Body of pancreas (tissue), 4 donors: ENCODE measurements at regions not wholly inside any gene's neighbourhood (a gene's known extent, or its start where the extent isn't known, plus 50 kb on each side); places are given as distances from the start of the nearest gene placed in this dataset.

Source experiments
- ATAC-seq: fragments of 150-250 bp; one replicate; pipeline ENCODE4 v1.9.1; 2016
- DNase-seq, 4 donors: peaks; one replicate each; pipeline ENCODE4 v3.0.0-alpha.2; 2019
- H3K27ac ChIP-seq, 4 donors: fragments of 200-600 bp; sonication (generic); 1 replicate in 3 of 4; 2 replicates in 1 of 4; pipeline versions ENCODE4 v1.5.1 to v1.6.1; 2016 to 2019; ENCODE audit warnings: mild to moderate bottlenecking in 1 of 4, mixed read lengths in 1 of 4, moderate library complexity in 1 of 4
- H3K27me3 ChIP-seq, 2 donors: fragments of 200-600 bp; sonication (generic); one replicate each; pipeline ENCODE4 v1.6.0; 2016; ENCODE audit warnings: mild to moderate bottlenecking in 1 of 2
- H3K36me3 ChIP-seq, 2 donors: fragments of 200-600 bp; sonication (generic); replicated peaks in 1 of 2; 2 replicates each; pipeline ENCODE4 v1.5.1; 2016; ENCODE audit warnings: low read depth in 2 of 2; ENCODE audit not compliant: insufficient read depth in 1 of 2
- H3K4me1 ChIP-seq: fragments of 200-600 bp; sonication (generic); one replicate; pipeline ENCODE4 v1.6.0; 2016
- H3K4me3 ChIP-seq, 2 donors: fragments of 200-600 bp; sonication (generic); 1 replicate in 1 of 2; 2 replicates in 1 of 2; pipeline ENCODE4 v1.5.1; 2016 to 2019
- H3K9me3 ChIP-seq, 3 donors: fragments of 200-600 bp; sonication (generic); 1 replicate in 2 of 3; 2 replicates in 1 of 3; pipeline ENCODE4 v1.5.1; 2016
- POLR2A ChIP-seq, 3 donors: fragments of 450-650 bp; IDR thresholded peaks; one replicate each; pipeline ENCODE4 v1.6.1; 2016; ENCODE audit warnings: antibody characterized with exemption in 3 of 3, mild to moderate bottlenecking in 2 of 3
- WGBS, 2 donors: methylation state at CpG; one replicate each; pipeline ENCODE4 v1.1.5; 2017; 5-methylcytosine and 5-hydroxymethylcytosine counted together
- intact Hi-C: fragments of 100-400 bp; cut with DNase I; formaldehyde crosslinking; loops from one replicate; pipeline ENCODE4 v1.15.1; 2023
- TF ChIP-seq, protein P1 (sequence below), 7 experiments: fragments of 450-650 bp in 4 of 7; fragments of 200-600 bp in 3 of 7; sonication (generic) in 3 of 7; IDR thresholded peaks; one replicate each; pipeline ENCODE4 v1.5.1; 2016 to 2019; ENCODE audit warnings: antibody characterized with exemption in 7 of 7

DNA sequence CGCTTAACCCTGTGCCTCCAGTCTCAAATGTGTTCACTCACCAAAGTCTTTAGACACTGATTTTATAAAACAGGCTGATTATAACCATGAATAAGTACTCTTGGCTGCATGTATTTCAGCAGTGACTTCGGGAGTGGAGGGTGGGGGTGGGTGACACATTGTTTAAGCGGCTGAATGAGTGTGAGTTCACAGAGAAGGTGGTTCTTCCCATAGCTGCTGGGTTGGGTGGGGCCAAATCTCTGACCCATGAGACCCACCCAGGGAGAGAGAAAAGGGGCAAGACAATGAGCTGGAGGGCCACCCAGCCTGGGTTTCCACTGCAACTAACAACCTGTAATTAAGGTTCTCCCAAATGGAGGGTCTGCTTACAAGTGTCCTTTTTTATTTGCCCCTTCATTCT, 96.4 kb downstream of the SYNE3 start:
- WGBS, 2 donors = 90 to 93% methylated on average over 3 of the region's 3 CpGs
- Histone ChIP-seq H3K27ac (no peak overlapping the region), H3K4me3 (no peak overlapping the region), H3K36me3 (no peaks in the 10 kb centered on the region), H3K27me3 (no peaks in the 10 kb centered on the region), H3K4me1 (no peaks in the 10 kb centered on the region), H3K9me3 (no peaks in the 10 kb centered on the region)
- no peak for ATAC-seq
- no peak for DNase-seq
- intact Hi-C loops = loop anchor here (10.0 kb wide), 1 partner anchor 315 kb away; no protein-coding TSS in a partner anchor
- TF ChIP-seq, protein P1, sequence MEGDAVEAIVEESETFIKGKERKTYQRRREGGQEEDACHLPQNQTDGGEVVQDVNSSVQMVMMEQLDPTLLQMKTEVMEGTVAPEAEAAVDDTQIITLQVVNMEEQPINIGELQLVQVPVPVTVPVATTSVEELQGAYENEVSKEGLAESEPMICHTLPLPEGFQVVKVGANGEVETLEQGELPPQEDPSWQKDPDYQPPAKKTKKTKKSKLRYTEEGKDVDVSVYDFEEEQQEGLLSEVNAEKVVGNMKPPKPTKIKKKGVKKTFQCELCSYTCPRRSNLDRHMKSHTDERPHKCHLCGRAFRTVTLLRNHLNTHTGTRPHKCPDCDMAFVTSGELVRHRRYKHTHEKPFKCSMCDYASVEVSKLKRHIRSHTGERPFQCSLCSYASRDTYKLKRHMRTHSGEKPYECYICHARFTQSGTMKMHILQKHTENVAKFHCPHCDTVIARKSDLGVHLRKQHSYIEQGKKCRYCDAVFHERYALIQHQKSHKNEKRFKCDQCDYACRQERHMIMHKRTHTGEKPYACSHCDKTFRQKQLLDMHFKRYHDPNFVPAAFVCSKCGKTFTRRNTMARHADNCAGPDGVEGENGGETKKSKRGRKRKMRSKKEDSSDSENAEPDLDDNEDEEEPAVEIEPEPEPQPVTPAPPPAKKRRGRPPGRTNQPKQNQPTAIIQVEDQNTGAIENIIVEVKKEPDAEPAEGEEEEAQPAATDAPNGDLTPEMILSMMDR (IDR thresholded peaks at IDR 0.05) = no peak
- TF ChIP-seq POLR2A (IDR thresholded peaks at IDR 0.05) = no peak

DNA sequence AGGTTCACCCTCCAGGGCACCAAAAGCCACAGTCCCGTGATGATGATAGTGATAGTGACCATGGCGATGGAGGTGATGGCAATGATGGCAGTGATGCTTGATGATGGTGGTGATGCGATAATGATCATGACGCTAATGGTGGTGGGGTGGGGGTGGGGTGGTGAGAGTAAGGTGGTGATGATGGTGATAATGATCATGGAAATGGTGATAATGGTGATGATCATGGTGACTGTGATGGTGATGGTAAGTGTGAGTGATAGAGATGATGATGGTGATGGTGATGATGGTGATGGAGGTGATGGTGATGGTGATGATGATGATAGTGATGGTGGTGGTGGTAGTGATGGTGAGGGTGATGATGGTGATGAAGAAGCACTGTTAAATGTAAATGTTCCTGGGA, 96.9 kb downstream of the SYNE3 start:
- no peaks in the 10 kb centered on the region for H3K9me3 ChIP-seq
- intact Hi-C loops = no loop called here
- H3K4me1 ChIP-seq = no peaks in the 10 kb centered on the region
- no peak overlapping the region for H3K4me3 ChIP-seq
- no peak for DNase-seq
- WGBS, 2 donors = 92 to 93% methylated on average over 4 of the region's 4 CpGs
- TF ChIP-seq POLR2A (IDR thresholded peaks at IDR 0.05) = no peak
- TF ChIP-seq, protein P1 (IDR thresholded peaks at IDR 0.05) = no peak
- no peaks in the 10 kb centered on the region for H3K27me3 ChIP-seq
- no peak overlapping the region for H3K27ac ChIP-seq
- H3K36me3 ChIP-seq = no peaks in the 10 kb centered on the region
- no peak for ATAC-seq

DNA sequence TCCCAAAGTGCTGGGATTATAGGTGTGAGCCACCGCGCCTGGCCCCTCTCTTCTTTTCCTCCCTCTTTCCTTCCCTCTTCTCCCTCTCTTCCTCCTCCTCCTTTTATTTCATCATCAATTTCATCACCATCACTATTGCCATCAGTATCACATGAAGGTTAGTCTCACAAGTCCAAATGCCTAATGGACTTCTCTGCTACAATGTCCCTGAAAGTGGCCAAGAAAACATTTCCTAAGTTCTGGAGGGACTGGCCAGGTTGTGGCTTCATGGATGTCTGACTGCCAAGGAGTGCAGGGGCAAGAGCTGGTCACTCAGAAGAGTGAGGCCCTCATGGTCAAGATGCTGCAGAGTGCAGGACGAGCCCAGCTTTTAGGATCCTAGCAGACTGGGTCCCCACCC, 97.6 kb downstream of the SYNE3 start:
- no peaks in the 10 kb centered on the region for H3K9me3 ChIP-seq
- H3K27me3 ChIP-seq = no peaks in the 10 kb centered on the region
- no peaks in the 10 kb centered on the region for H3K36me3 ChIP-seq
- TF ChIP-seq, protein P1 (IDR thresholded peaks at IDR 0.05) = no peak
- no peak for TF ChIP-seq POLR2A (IDR thresholded peaks at IDR 0.05)
- no peak overlapping the region for H3K27ac ChIP-seq
- no peaks in the 10 kb centered on the region for H3K4me1 ChIP-seq
- intact Hi-C loops = no loop called here
- ATAC-seq (no peak), DNase-seq (no peak)
- H3K4me3 ChIP-seq = no peak overlapping the region
- 90 to 93% methylated on average over 3 of the region's 3 CpGs for WGBS, 2 donors

DNA sequence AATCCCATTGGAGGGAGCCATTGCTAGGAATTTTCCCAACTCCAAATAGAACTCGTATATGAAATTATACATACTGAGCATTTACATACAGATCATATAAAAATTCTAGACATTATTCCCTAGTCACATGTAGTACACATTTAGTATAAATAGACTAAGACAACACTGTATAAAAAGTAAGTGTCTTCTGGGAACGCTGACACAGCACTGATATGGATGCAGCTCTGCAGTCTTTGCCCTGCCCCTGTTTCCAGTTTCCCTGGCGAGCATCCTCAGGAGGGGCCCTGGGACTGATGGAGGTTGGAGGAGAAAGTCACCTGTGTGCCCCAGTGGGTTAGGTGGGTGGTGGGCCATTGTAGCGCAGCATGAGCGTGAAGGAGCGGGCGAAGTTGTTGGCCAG, 97.8 kb upstream of the CLMN start:
- no peaks in the 10 kb centered on the region for H3K4me1 ChIP-seq
- DNase-seq (no peak), ATAC-seq (no peak)
- TF ChIP-seq POLR2A (IDR thresholded peaks at IDR 0.05) = no peak
- TF ChIP-seq, protein P1 (IDR thresholded peaks at IDR 0.05) = no peak
- no peaks in the 10 kb centered on the region for H3K27me3 ChIP-seq
- no peaks in the 10 kb centered on the region for H3K9me3 ChIP-seq
- WGBS, 2 donors = 85 to 89% methylated on average over 6 to 7 of the region's 7 CpGs
- no peak overlapping the region for H3K27ac ChIP-seq
- H3K4me3 ChIP-seq = no peak overlapping the region
- no peaks in the 10 kb centered on the region for H3K36me3 ChIP-seq
- intact Hi-C loops = no loop called here

DNA sequence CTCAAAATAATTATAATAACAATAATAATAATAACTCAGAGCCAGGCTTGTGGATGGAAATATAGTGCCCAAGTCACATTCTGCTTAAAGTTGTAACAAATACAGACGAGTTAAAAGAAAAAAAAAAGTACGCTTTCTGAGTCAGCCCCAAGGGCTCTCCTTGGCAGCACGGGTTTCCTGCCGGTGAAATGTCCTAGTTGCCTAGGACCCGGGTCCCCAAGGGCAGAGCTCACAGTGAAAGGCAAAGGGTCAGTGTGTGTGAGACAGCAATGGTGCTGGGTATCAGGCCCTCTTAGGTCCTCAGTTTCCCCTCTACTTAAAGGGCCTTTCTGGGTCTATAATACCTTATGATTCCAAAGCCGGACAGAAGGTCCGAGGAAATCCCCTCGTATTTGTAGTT, 96.3 kb upstream of the CLMN start:
- no peaks in the 10 kb centered on the region for H3K4me1 ChIP-seq
- 90 to 91% methylated on average over 8 of the region's 8 CpGs for WGBS, 2 donors
- no peaks in the 10 kb centered on the region for H3K36me3 ChIP-seq
- no peak overlapping the region for H3K27ac ChIP-seq
- intact Hi-C loops = no loop called here
- H3K9me3 ChIP-seq = no peaks in the 10 kb centered on the region
- no peak for TF ChIP-seq POLR2A (IDR thresholded peaks at IDR 0.05)
- TF ChIP-seq, protein P1 (IDR thresholded peaks at IDR 0.05) = no peak
- ATAC-seq (no peak), DNase-seq (no peak)
- H3K4me3 ChIP-seq = no peak overlapping the region
- H3K27me3 ChIP-seq = no peaks in the 10 kb centered on the region
